WTC11 (cell line): ENCODE measurements at regions not wholly inside any gene's neighbourhood (a gene's known extent, or its start where the extent isn't known, plus 50 kb on each side); places are given as distances from the start of the nearest gene placed in this dataset.

ENCODE experiments used
- ATAC-seq: fragments of 200-7000 bp; cut with Tn5 transposase; 2 replicates; pipeline ENCODE4 v1.10.0; 2021; ENCODE audit warnings: mild to moderate bottlenecking, moderate library complexity
- CTCF ChIA-PET: fragments of 300-600 bp; sonication (Branson Sonifier 250); formaldehyde crosslinking; loops from one replicate; lab custom pipeline; 2021; ENCODE audit warnings: antibody characterized with exemption; lab: Charles Lee
- POLR2A ChIA-PET: fragments of 350-600 bp; sonication (Branson Sonifier 250); formaldehyde crosslinking; loops from one replicate; lab custom pipeline; 2021; ENCODE audit warnings: antibody characterized with exemption; lab: Charles Lee
- DNase-seq: peaks from one replicate; pipeline ENCODE4 v3.0.0; 2021; ENCODE audit warnings: low spot score
- H3K27ac Mint-ChIP-seq: 2 replicates; pipeline ENCODE4 v1.8.0; 2021; ENCODE audit warnings: mixed read lengths
- H3K27me3 Mint-ChIP-seq: 2 replicates; pipeline ENCODE4 v1.8.0; 2021; ENCODE audit warnings: low read depth, mild to moderate bottlenecking, moderate library complexity, mixed read lengths
- H3K36me3 Mint-ChIP-seq: 2 replicates; pipeline ENCODE4 v1.8.0; 2021; ENCODE audit warnings: mixed read lengths
- H3K4me1 Mint-ChIP-seq: 2 replicates; pipeline ENCODE4 v1.8.0; 2022; ENCODE audit warnings: mixed read lengths
- H3K4me3 Mint-ChIP-seq: 2 replicates; pipeline ENCODE4 v1.8.0; 2021; ENCODE audit warnings: mild to moderate bottlenecking, moderate library complexity, mixed read lengths
- H3K9me3 Mint-ChIP-seq: 2 replicates; pipeline ENCODE4 v1.8.0; 2021; ENCODE audit warnings: mixed read lengths
- AR ChIP-seq: fragments of 250-450 bp; sonication (Bioruptor Pico); IDR thresholded peaks from 2 replicates; pipeline ENCODE4 v1.9.0; 2021; ENCODE audit warnings: mild to moderate bottlenecking
- ATF2 ChIP-seq: sonication (generic); formaldehyde crosslinking; IDR thresholded peaks from 2 replicates; pipeline ENCODE4 v1.8.1; 2022; ENCODE audit warnings: low read depth, missing genetic modification reagents, borderline replicate concordance
- CDX4 ChIP-seq: fragments of 250-450 bp; sonication (Bioruptor Pico); IDR thresholded peaks from 2 replicates; pipeline ENCODE4 v1.9.0; 2021; ENCODE audit warnings: moderate library complexity, mild to moderate bottlenecking, inconsistent platforms, borderline replicate concordance
- CREB1 ChIP-seq: sonication (generic); formaldehyde crosslinking; IDR thresholded peaks from 2 replicates; pipeline ENCODE4 v1.8.0; 2023; ENCODE audit warnings: mild to moderate bottlenecking, missing genetic modification reagents
- ESRRA ChIP-seq: sonication (generic); formaldehyde crosslinking; IDR thresholded peaks from 2 replicates; pipeline ENCODE4 v1.8.1; 2022; ENCODE audit warnings: mild to moderate bottlenecking, missing genetic modification reagents, borderline replicate concordance
- FOXP1 ChIP-seq: sonication (generic); formaldehyde crosslinking; IDR thresholded peaks from 2 replicates; pipeline ENCODE4 v1.8.0; 2022; ENCODE audit warnings: missing genetic modification reagents, mild to moderate bottlenecking, moderate library complexity, borderline replicate concordance
- GRHL2 ChIP-seq: fragments of 250-450 bp; sonication (Bioruptor Pico); IDR thresholded peaks from 2 replicates; pipeline ENCODE4 v1.8.0; 2022; ENCODE audit warnings: mild to moderate bottlenecking, moderate library complexity; ENCODE audit not compliant: insufficient replicate concordance, severe bottlenecking
- JUN ChIP-seq: sonication (generic); formaldehyde crosslinking; IDR thresholded peaks from 2 replicates; pipeline ENCODE4 v1.8.0; 2023; ENCODE audit warnings: mild to moderate bottlenecking, missing genetic modification reagents
- MXD4 ChIP-seq: fragments of 250-450 bp; sonication (Bioruptor Pico); IDR thresholded peaks from 2 replicates; pipeline ENCODE4 v1.8.0; 2021; ENCODE audit warnings: mild to moderate bottlenecking, moderate library complexity, borderline replicate concordance
- NR1H2 ChIP-seq: sonication (generic); formaldehyde crosslinking; IDR thresholded peaks from 2 replicates; pipeline ENCODE4 v1.9.0; 2021; ENCODE audit warnings: mild to moderate bottlenecking, moderate library complexity, missing genetic modification reagents
- RORB ChIP-seq: fragments of 250-450 bp; sonication (Bioruptor Pico); IDR thresholded peaks from 2 replicates; pipeline ENCODE4 v1.9.0; 2021; ENCODE audit warnings: mild to moderate bottlenecking
- SP1 ChIP-seq: sonication (generic); formaldehyde crosslinking; conservative IDR thresholded peaks from 2 replicates; pipeline ENCODE4 v1.8.1; 2022; ENCODE audit warnings: missing genetic modification reagents
- TP53 ChIP-seq: sonication (generic); formaldehyde crosslinking; IDR thresholded peaks from 2 replicates; pipeline ENCODE4 v1.8.1; 2023; ENCODE audit warnings: mild to moderate bottlenecking, missing genetic modification reagents
- ZMAT4 ChIP-seq: fragments of 250-450 bp; sonication (Bioruptor Pico); IDR thresholded peaks from 2 replicates; pipeline ENCODE4 v1.9.0; 2021; ENCODE audit warnings: mild to moderate bottlenecking
- ZNF138 ChIP-seq: sonication (generic); formaldehyde crosslinking; conservative IDR thresholded peaks from 2 replicates; pipeline ENCODE4 v1.8.1; 2022; ENCODE audit warnings: mild to moderate bottlenecking, moderate library complexity, missing genetic modification reagents
- TF ChIP-seq, protein P1 (sequence below): fragments of 200-600 bp; IDR thresholded peaks from 2 replicates; pipeline ENCODE4 v1.8.0; 2022; ENCODE audit warnings: antibody characterized with exemption
- TF ChIP-seq, protein P2 (sequence below): sonication (generic); formaldehyde crosslinking; IDR thresholded peaks from 2 replicates; pipeline ENCODE4 v1.8.1; 2023; ENCODE audit warnings: mild to moderate bottlenecking, missing genetic modification reagents, moderate library complexity
- TF ChIP-seq, protein P3 (sequence below): sonication (generic); formaldehyde crosslinking; IDR thresholded peaks from 2 replicates; pipeline ENCODE4 v1.8.1; 2023; ENCODE audit warnings: mild to moderate bottlenecking, missing genetic modification reagents, borderline replicate concordance
- TF ChIP-seq, protein P4 (sequence below): fragments of 250-450 bp; sonication (Bioruptor Pico); IDR thresholded peaks from 2 replicates; pipeline ENCODE4 v1.8.0; 2021; ENCODE audit warnings: mild to moderate bottlenecking
- TF ChIP-seq, protein P5 (sequence below): sonication (generic); formaldehyde crosslinking; IDR thresholded peaks from 2 replicates; pipeline ENCODE4 v1.8.1; 2022; ENCODE audit warnings: mild to moderate bottlenecking, missing genetic modification reagents, moderate library complexity, borderline replicate concordance
- TF ChIP-seq, protein P6 (sequence below): sonication (generic); formaldehyde crosslinking; IDR thresholded peaks from 2 replicates; pipeline ENCODE4 v1.8.0; 2023; ENCODE audit warnings: missing genetic modification reagents

DNA sequence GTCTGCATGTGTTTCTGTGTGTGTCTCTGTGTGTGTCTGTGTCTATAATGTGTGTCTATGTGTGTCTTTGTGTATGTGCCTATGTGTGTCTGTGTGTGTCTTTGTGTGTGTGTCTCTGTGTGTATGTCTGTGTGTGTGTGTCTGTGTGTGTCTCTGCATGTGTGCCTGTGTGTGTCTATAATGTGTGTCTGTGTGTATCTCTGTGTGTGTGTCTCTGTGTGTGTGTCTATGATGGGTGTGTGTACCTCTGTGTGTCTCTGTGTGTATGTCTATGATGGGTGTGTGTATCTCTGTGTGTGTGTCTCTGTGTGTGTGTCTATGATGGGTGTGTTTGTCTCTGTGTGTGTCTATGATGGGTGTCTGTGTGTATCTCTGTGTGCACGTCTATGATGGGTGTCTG, 126.2 kb upstream of the GPC1 start (continued):
- TF ChIP-seq, protein P1, sequence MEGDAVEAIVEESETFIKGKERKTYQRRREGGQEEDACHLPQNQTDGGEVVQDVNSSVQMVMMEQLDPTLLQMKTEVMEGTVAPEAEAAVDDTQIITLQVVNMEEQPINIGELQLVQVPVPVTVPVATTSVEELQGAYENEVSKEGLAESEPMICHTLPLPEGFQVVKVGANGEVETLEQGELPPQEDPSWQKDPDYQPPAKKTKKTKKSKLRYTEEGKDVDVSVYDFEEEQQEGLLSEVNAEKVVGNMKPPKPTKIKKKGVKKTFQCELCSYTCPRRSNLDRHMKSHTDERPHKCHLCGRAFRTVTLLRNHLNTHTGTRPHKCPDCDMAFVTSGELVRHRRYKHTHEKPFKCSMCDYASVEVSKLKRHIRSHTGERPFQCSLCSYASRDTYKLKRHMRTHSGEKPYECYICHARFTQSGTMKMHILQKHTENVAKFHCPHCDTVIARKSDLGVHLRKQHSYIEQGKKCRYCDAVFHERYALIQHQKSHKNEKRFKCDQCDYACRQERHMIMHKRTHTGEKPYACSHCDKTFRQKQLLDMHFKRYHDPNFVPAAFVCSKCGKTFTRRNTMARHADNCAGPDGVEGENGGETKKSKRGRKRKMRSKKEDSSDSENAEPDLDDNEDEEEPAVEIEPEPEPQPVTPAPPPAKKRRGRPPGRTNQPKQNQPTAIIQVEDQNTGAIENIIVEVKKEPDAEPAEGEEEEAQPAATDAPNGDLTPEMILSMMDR: no peak
- TF ChIP-seq CREB1: no peak
- TF ChIP-seq NR1H2: no peak
- no peak for TF ChIP-seq JUN (CRISPR knock-in tag)
- no peak for TF ChIP-seq TP53 (CRISPR knock-in tag)
- TF ChIP-seq, protein P2, sequence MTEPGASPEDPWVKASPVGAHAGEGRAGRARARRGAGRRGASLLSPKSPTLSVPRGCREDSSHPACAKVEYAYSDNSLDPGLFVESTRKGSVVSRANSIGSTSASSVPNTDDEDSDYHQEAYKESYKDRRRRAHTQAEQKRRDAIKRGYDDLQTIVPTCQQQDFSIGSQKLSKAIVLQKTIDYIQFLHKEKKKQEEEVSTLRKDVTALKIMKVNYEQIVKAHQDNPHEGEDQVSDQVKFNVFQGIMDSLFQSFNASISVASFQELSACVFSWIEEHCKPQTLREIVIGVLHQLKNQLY (CRISPR knock-in tag): no peak
- TF ChIP-seq, protein P3, sequence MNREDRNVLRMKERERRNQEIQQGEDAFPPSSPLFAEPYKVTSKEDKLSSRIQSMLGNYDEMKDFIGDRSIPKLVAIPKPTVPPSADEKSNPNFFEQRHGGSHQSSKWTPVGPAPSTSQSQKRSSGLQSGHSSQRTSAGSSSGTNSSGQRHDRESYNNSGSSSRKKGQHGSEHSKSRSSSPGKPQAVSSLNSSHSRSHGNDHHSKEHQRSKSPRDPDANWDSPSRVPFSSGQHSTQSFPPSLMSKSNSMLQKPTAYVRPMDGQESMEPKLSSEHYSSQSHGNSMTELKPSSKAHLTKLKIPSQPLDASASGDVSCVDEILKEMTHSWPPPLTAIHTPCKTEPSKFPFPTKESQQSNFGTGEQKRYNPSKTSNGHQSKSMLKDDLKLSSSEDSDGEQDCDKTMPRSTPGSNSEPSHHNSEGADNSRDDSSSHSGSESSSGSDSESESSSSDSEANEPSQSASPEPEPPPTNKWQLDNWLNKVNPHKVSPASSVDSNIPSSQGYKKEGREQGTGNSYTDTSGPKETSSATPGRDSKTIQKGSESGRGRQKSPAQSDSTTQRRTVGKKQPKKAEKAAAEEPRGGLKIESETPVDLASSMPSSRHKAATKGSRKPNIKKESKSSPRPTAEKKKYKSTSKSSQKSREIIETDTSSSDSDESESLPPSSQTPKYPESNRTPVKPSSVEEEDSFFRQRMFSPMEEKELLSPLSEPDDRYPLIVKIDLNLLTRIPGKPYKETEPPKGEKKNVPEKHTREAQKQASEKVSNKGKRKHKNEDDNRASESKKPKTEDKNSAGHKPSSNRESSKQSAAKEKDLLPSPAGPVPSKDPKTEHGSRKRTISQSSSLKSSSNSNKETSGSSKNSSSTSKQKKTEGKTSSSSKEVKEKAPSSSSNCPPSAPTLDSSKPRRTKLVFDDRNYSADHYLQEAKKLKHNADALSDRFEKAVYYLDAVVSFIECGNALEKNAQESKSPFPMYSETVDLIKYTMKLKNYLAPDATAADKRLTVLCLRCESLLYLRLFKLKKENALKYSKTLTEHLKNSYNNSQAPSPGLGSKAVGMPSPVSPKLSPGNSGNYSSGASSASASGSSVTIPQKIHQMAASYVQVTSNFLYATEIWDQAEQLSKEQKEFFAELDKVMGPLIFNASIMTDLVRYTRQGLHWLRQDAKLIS (CRISPR knock-in tag): no peak
- TF ChIP-seq, protein P4, sequence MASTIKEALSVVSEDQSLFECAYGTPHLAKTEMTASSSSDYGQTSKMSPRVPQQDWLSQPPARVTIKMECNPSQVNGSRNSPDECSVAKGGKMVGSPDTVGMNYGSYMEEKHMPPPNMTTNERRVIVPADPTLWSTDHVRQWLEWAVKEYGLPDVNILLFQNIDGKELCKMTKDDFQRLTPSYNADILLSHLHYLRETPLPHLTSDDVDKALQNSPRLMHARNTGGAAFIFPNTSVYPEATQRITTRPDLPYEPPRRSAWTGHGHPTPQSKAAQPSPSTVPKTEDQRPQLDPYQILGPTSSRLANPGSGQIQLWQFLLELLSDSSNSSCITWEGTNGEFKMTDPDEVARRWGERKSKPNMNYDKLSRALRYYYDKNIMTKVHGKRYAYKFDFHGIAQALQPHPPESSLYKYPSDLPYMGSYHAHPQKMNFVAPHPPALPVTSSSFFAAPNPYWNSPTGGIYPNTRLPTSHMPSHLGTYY (CRISPR knock-in tag): no peak
- TF ChIP-seq CDX4: no peak
- TF ChIP-seq AR (CRISPR knock-in tag): no peak

DNA sequence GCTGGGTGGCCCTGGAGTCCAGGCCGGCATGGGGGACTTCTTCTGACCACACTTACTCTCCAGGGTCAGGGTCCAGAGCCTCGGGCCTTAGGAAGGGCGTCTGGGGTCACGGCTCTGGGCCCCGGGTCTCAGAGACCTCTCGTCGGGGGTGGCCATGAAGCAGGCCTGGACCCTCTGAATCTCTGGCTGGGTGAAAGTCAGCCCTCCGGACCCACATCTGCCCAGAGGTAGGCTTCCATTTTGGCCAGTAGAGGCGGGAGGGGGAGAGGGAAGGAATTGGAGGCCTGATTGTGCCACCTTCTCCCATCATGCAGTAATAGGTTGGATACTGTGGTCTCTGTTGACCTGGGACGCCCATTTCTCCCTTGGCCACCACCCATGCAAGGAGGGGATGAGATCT, 125.3 kb upstream of the GPC1 start:
- Mint-ChIP-seq H3K36me3 (no peaks in the 10 kb centered on the region), H3K4me1 (peaks cover 3% of the 10 kb centered on the region), H3K27me3 (no peaks in the 10 kb centered on the region), H3K9me3 (peaks cover 7% of the 10 kb centered on the region), H3K27ac (no peak overlapping the region), H3K4me3 (no peak overlapping the region)
- no peak for DNase-seq
- ATAC-seq: no peak
- CTCF ChIA-PET: no interaction called here
- POLR2A ChIA-PET: no interaction called here
- TF ChIP-seq ZMAT4 (CRISPR knock-in tag) (no peak), ESRRA (CRISPR knock-in tag) (no peak), ATF2 (no peak), SP1 (CRISPR knock-in tag) (no peak), GRHL2 (CRISPR knock-in tag) (no peak), FOXP1 (no peak), RORB (CRISPR knock-in tag) (no peak), ZNF138 (no peak), MXD4 (CRISPR knock-in tag) (no peak)
- TF ChIP-seq, protein P5, sequence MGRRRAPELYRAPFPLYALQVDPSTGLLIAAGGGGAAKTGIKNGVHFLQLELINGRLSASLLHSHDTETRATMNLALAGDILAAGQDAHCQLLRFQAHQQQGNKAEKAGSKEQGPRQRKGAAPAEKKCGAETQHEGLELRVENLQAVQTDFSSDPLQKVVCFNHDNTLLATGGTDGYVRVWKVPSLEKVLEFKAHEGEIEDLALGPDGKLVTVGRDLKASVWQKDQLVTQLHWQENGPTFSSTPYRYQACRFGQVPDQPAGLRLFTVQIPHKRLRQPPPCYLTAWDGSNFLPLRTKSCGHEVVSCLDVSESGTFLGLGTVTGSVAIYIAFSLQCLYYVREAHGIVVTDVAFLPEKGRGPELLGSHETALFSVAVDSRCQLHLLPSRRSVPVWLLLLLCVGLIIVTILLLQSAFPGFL: no peak
- TF ChIP-seq, protein P6, sequence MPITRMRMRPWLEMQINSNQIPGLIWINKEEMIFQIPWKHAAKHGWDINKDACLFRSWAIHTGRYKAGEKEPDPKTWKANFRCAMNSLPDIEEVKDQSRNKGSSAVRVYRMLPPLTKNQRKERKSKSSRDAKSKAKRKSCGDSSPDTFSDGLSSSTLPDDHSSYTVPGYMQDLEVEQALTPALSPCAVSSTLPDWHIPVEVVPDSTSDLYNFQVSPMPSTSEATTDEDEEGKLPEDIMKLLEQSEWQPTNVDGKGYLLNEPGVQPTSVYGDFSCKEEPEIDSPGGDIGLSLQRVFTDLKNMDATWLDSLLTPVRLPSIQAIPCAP (CRISPR knock-in tag): no peak
